NCI-H748 treated with DMSO at 0.1 percent for 48 hours (cell line): ENCODE measurements at regions not wholly inside any gene's neighbourhood (a gene's known extent, or its start where the extent isn't known, plus 50 kb on each side); places are given as distances from the start of the nearest gene placed in this dataset.
A peak's percentile ranks its signal among the peaks of the same experiment; 100 is the strongest.

ENCODE experiments used
- DNase-seq: peaks from one replicate; lab custom pipeline; 2025; lab: John Stamatoyannopoulos, UW

- no peak for DNase-seq
These were observed 510.5 kb downstream of the SLITRK6 start for GRCh38 chr13:85288698-85289097.

GRCh38 chr13:85287528-85287927, 511.7 kb downstream of the SLITRK6 start:
- no peak for DNase-seq

GRCh38 chr13:85286081-85286480, 513.1 kb downstream of the SLITRK6 start:
- no peak for DNase-seq

- DNase-seq = no peak
These were observed 514.9 kb downstream of the SLITRK6 start for GRCh38 chr13:85284349-85284748.

GRCh38 chr13:85283408-85283807, 515.8 kb downstream of the SLITRK6 start:
- no peak for DNase-seq

GRCh38 chr13:85282876-85283275, 516.3 kb downstream of the SLITRK6 start:
- no peak for DNase-seq

- DNase-seq = no peak
These were observed 520.4 kb downstream of the SLITRK6 start for GRCh38 chr13:85278851-85279250.

- DNase-seq = no peak
These were observed 521.5 kb downstream of the SLITRK6 start for GRCh38 chr13:85277748-85278147.

GRCh38 chr13:85266771-85267170, 532.4 kb downstream of the SLITRK6 start:
- DNase-seq = no peak

GRCh38 chr13:85266331-85266730, 532.9 kb downstream of the SLITRK6 start:
- DNase-seq = no peak

- no peak for DNase-seq
These were observed 533.9 kb downstream of the SLITRK6 start for GRCh38 chr13:85265296-85265695.

GRCh38 chr13:85262499-85262898, 536.7 kb downstream of the SLITRK6 start:
- DNase-seq = no peak

GRCh38 chr13:85261757-85262346, 537.4 kb downstream of the SLITRK6 start:
- DNase-seq = no peak

GRCh38 chr13:85260896-85261295, 538.3 kb downstream of the SLITRK6 start:
- DNase-seq = no peak

GRCh38 chr13:85255978-85256377, 543.2 kb downstream of the SLITRK6 start:
- DNase-seq = no peak

GRCh38 chr13:85254641-85255040, 544.6 kb downstream of the SLITRK6 start:
- no peak for DNase-seq

GRCh38 chr13:85249151-85249550, 550.1 kb downstream of the SLITRK6 start:
- DNase-seq = no peak

GRCh38 chr13:85247780-85248179, 551.4 kb downstream of the SLITRK6 start:
- no peak for DNase-seq

- DNase-seq = no peak
These were observed 555.4 kb downstream of the SLITRK6 start for GRCh38 chr13:85243831-85244230.

- no peak for DNase-seq
These were observed 558.2 kb downstream of the SLITRK6 start for GRCh38 chr13:85241060-85241459.

- DNase-seq = no peak
These were observed 562.8 kb downstream of the SLITRK6 start for GRCh38 chr13:85236413-85236812.

GRCh38 chr13:85230691-85231093, 568.5 kb downstream of the SLITRK6 start:
- peak; percentile 78 for DNase-seq

- DNase-seq = no peak
These were observed 570.5 kb downstream of the SLITRK6 start for GRCh38 chr13:85228692-85229091.

- no peak for DNase-seq
These were observed 575.1 kb downstream of the SLITRK6 start for GRCh38 chr13:85223883-85224656.
